Hepatocyte (in vitro differentiated cells): ENCODE measurements at regions not wholly inside any gene's neighbourhood (a gene's known extent, or its start where the extent isn't known, plus 50 kb on each side); places are given as distances from the start of the nearest gene placed in this dataset.

Experiments
- DNase-seq: peaks from one replicate; pipeline ENCODE4 v3.0.0-alpha.2; 2016; ENCODE audit warnings: low spot score
- H2AFZ ChIP-seq: fragments of 200-600 bp; sonication (generic); 2 replicates; pipeline ENCODE4 v1.6.0; 2016; ENCODE audit warnings: antibody characterized with exemption, mild to moderate bottlenecking
- H3K27ac ChIP-seq: fragments of 200-600 bp; sonication (generic); 2 replicates; pipeline ENCODE4 v1.5.1; 2016; ENCODE audit warnings: mild to moderate bottlenecking
- H3K27me3 ChIP-seq: fragments of 200-600 bp; sonication (generic); 2 replicates; pipeline ENCODE4 v1.6.1; 2016
- H3K36me3 ChIP-seq: fragments of 200-600 bp; sonication (generic); replicated peaks from 2 replicates; pipeline ENCODE4 v1.5.1; 2016; ENCODE audit warnings: low read depth; ENCODE audit not compliant: insufficient read depth
- H3K4me1 ChIP-seq: fragments of 200-600 bp; sonication (generic); 2 replicates; pipeline ENCODE4 v1.5.1; 2016; ENCODE audit warnings: mild to moderate bottlenecking, moderate library complexity; ENCODE audit not compliant: insufficient read depth
- H3K4me2 ChIP-seq: fragments of 200-600 bp; sonication (generic); 2 replicates; pipeline ENCODE4 v1.6.0; 2016
- H3K4me3 ChIP-seq: fragments of 200-600 bp; sonication (generic); 2 replicates; pipeline ENCODE4 v1.5.1; 2016; ENCODE audit warnings: mild to moderate bottlenecking
- H3K79me2 ChIP-seq: fragments of 200-600 bp; sonication (generic); 2 replicates; pipeline ENCODE4 v1.6.0; 2017; ENCODE audit warnings: mild to moderate bottlenecking
- H3K9me2 ChIP-seq: fragments of 200-600 bp; sonication (generic); replicated peaks from 2 replicates; pipeline ENCODE4 v1.6.0; 2017; ENCODE audit warnings: mild to moderate bottlenecking; ENCODE audit not compliant: insufficient read depth
- H3K9me3 ChIP-seq: fragments of 200-600 bp; sonication (generic); 2 replicates; pipeline ENCODE4 v1.5.1; 2016; ENCODE audit warnings: low read depth, mild to moderate bottlenecking
- H4K20me1 ChIP-seq: fragments of 200-600 bp; sonication (generic); 2 replicates; pipeline ENCODE4 v1.6.0; 2016; ENCODE audit warnings: mild to moderate bottlenecking; ENCODE audit not compliant: insufficient read depth, poor library complexity, severe bottlenecking
- CTCF ChIP-seq: fragments of 200-600 bp; sonication (generic); IDR thresholded peaks from 2 replicates; pipeline ENCODE4 v1.5.1; 2016; ENCODE audit warnings: antibody characterized with exemption, mild to moderate bottlenecking; ENCODE audit not compliant: poor library complexity
- EZH2 ChIP-seq: fragments of 200-600 bp; sonication (generic); IDR thresholded peaks from 2 replicates; pipeline ENCODE4 v1.6.1; 2016; ENCODE audit warnings: antibody characterized with exemption, mild to moderate bottlenecking, borderline replicate concordance
- EZH2phosphoT487 ChIP-seq: fragments of 200-600 bp; sonication (generic); IDR thresholded peaks from one replicate; pipeline ENCODE4 v1.6.1; 2018; ENCODE audit warnings: antibody characterized with exemption, mild to moderate bottlenecking, low read depth, moderate library complexity; ENCODE audit not compliant: unreplicated experiment, severe bottlenecking
- WGBS: methylation state at CpG from one replicate; pipeline ENCODE4 v1.1.6; 2016; ENCODE audit warnings: low lambda C conversion rate; ENCODE audit errors: missing lambda C conversion rate; 5-methylcytosine and 5-hydroxymethylcytosine counted together

GRCh38 chr9:21681641-21682040 is 120.8 kb upstream of the MTAP start:
- Histone ChIP-seq H3K4me1 (no peaks in the 10 kb centered on the region), H3K27me3 (no peaks in the 10 kb centered on the region), H2AFZ (no peak overlapping the region), H3K36me3 (no peaks in the 10 kb centered on the region), H3K79me2 (no peaks in the 10 kb centered on the region), H4K20me1 (no peaks in the 10 kb centered on the region), H3K27ac (no peak overlapping the region), H3K4me2 (no peak overlapping the region), H3K4me3 (no peak overlapping the region), H3K9me3 (no peaks in the 10 kb centered on the region), H3K9me2 (no peaks in the 10 kb centered on the region)
- 78% methylated on average over 4 of the region's 4 CpGs for WGBS
- TF ChIP-seq EZH2: no peak
- no peak for TF ChIP-seq CTCF
- no peak for TF ChIP-seq EZH2phosphoT487
- no peak for DNase-seq

- Histone ChIP-seq H3K27me3 (no peaks in the 10 kb centered on the region), H3K27ac (no peak overlapping the region), H3K9me2 (no peaks in the 10 kb centered on the region), H2AFZ (no peak overlapping the region), H3K4me1 (no peaks in the 10 kb centered on the region), H4K20me1 (no peaks in the 10 kb centered on the region), H3K79me2 (no peaks in the 10 kb centered on the region), H3K9me3 (no peaks in the 10 kb centered on the region), H3K4me2 (no peak overlapping the region), H3K4me3 (no peak overlapping the region), H3K36me3 (no peaks in the 10 kb centered on the region)
- TF ChIP-seq EZH2phosphoT487 (no peak), EZH2 (no peak), CTCF (no peak)
- DNase-seq: no peak
- WGBS: 94% methylated on average over 2 of the region's 2 CpGs
Observed at GRCh38 chr9:21682381-21682780, 120.1 kb upstream of the MTAP start.

GRCh38 chr9:21682981-21683380 is 119.5 kb upstream of the MTAP start:
- Histone ChIP-seq H3K9me3 (no peaks in the 10 kb centered on the region), H3K4me2 (no peak overlapping the region), H3K4me1 (no peaks in the 10 kb centered on the region), H2AFZ (no peak overlapping the region), H3K27me3 (no peaks in the 10 kb centered on the region), H3K79me2 (no peaks in the 10 kb centered on the region), H3K27ac (no peak overlapping the region), H3K36me3 (no peaks in the 10 kb centered on the region), H3K4me3 (no peak overlapping the region), H3K9me2 (no peaks in the 10 kb centered on the region), H4K20me1 (no peaks in the 10 kb centered on the region)
- whole genome bisulfite sequencing: 95% methylated on average over 2 of the region's 2 CpGs
- no peak for TF ChIP-seq EZH2phosphoT487
- TF ChIP-seq EZH2: no peak
- no peak for TF ChIP-seq CTCF
- no peak for DNase-seq

DNA sequence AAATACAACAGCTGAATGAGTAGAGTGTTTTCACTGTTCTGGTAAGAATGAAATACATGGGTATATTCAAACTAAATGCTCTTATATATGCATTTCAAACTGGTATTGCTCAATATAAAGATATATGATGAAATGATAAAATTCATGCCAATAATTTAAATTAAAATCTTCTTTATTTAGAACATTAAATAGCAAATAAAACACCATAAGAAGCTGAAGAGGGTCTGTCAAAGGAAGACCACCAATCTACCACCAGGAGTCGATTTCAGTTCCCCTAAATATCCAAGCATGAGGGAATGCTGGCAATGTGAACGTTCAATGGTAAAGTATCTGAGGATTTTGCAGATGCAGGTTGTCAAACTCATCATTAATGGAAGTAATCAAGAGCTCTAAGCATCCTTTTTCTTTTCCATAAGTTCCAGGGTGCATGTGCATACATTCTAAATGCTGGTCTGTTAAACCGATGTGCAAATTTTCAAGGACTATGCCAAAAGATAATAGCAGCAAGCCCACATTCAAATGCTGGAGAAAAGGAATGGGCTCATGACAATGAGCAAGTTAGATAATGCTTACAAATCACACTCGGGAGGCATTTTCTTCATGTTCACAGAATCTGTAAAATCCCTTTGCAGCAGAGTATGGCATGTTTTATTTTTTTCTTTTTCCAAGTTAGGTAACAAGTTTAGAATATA is 118.8 kb upstream of the MTAP start:
- TF ChIP-seq CTCF (no peak), EZH2phosphoT487 (no peak), EZH2 (no peak)
- 89% methylated on average over 4 of the region's 4 CpGs for WGBS
- no peaks in the 10 kb centered on the region for H4K20me1 ChIP-seq
- no peak overlapping the region for H2AFZ ChIP-seq
- no peaks in the 10 kb centered on the region for H3K27me3 ChIP-seq
- H3K27ac ChIP-seq: no peak overlapping the region
- no peak overlapping the region for H3K4me3 ChIP-seq
- DNase-seq: no peak
- no peaks in the 10 kb centered on the region for H3K79me2 ChIP-seq
- no peaks in the 10 kb centered on the region for H3K9me3 ChIP-seq
- no peaks in the 10 kb centered on the region for H3K36me3 ChIP-seq
- no peaks in the 10 kb centered on the region for H3K4me1 ChIP-seq
- no peak overlapping the region for H3K4me2 ChIP-seq
- no peaks in the 10 kb centered on the region for H3K9me2 ChIP-seq
